Hepatocyte (in vitro differentiated cells): ENCODE measurements at regions not wholly inside any gene's neighbourhood (a gene's known extent, or its start where the extent isn't known, plus 50 kb on each side); places are given as distances from the start of the nearest gene placed in this dataset.

Experiments
- EZH2 ChIP-seq: fragments of 200-600 bp; sonication (generic); IDR thresholded peaks from 2 replicates; pipeline ENCODE4 v1.6.1; 2016; ENCODE audit warnings: antibody characterized with exemption, mild to moderate bottlenecking, borderline replicate concordance
- TF ChIP-seq, protein P1 (sequence below): fragments of 200-600 bp; sonication (generic); IDR thresholded peaks from 2 replicates; pipeline ENCODE4 v1.5.1; 2016; ENCODE audit warnings: antibody characterized with exemption, mild to moderate bottlenecking; ENCODE audit not compliant: poor library complexity

DNA sequence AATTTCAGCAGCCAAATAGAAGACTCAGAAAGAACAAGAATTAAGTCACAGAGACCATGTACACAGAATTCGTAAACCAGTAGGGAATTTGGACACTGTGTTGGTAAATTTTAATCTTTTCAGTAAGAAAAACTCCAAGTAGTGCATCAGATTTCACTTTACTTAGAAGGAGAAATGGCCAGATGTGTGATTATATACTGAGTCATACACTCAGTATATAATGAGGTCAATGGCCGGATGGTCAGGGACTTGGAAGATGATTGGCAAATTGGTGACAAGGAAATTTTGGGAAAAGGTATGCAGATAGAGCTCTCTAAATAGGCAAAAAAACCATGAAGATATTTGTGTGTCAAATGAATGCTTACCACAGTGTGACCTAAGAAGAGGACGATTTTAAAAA lies 399.8 kb upstream of the LRRC7 start:
- TF ChIP-seq, protein P1, sequence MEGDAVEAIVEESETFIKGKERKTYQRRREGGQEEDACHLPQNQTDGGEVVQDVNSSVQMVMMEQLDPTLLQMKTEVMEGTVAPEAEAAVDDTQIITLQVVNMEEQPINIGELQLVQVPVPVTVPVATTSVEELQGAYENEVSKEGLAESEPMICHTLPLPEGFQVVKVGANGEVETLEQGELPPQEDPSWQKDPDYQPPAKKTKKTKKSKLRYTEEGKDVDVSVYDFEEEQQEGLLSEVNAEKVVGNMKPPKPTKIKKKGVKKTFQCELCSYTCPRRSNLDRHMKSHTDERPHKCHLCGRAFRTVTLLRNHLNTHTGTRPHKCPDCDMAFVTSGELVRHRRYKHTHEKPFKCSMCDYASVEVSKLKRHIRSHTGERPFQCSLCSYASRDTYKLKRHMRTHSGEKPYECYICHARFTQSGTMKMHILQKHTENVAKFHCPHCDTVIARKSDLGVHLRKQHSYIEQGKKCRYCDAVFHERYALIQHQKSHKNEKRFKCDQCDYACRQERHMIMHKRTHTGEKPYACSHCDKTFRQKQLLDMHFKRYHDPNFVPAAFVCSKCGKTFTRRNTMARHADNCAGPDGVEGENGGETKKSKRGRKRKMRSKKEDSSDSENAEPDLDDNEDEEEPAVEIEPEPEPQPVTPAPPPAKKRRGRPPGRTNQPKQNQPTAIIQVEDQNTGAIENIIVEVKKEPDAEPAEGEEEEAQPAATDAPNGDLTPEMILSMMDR = no peak
- TF ChIP-seq EZH2 = no peak
